ENCODE measurements at regions not wholly inside any gene's neighbourhood (a gene's known extent, or its start where the extent isn't known, plus 50 kb on each side); places are given as distances from the start of the nearest gene placed in this dataset.

DNA sequence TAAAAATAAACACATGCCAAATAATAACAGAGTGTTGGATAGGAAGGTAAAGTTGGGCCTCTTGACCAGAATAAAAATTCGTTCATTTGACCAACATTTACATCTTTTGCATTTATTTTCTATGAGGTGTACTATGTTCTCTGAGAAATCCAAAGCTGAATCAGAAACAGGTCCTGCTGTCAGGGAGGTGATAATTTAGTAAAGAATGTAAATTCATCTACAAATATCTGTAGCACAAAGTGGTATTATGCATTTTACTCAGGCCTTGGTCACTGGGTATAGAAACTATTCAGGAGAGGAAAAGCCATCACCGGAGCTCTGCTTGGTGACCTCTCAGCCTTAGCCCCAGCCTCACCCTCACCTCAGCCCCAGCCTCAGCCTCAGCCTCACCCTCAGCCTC lies 208.9 kb downstream of the SPP2 start:
- Histone ChIP-seq H3K27me3 (ENCODE audit: insufficient read depth, low read length) (no peaks in the 10 kb centered on the region), H2AFZ (ENCODE audit: low read length) (no peak overlapping the region), H3K23me2 (ENCODE audit: insufficient read length, low read depth, low read length, poor library complexity, severe bottlenecking) (no peaks in the 10 kb centered on the region), H3K4me2 (ENCODE audit: insufficient read depth, insufficient read length, low read length) (no peak overlapping the region), H2BK20ac (ENCODE audit: low read depth, low read length, poor library complexity, severe bottlenecking) (no peak overlapping the region), H3K18ac (ENCODE audit: insufficient read length, low read depth, low read length) (no peak overlapping the region), H3K14ac (ENCODE audit: insufficient read depth, low read length) (no peak overlapping the region), H3T11ph (ENCODE audit: low read length) (no peak overlapping the region), H4K91ac (ENCODE audit: insufficient read length, low read depth, low read length) (no peak overlapping the region), H3K4me1 (ENCODE audit: insufficient read depth, low read length) (no peaks in the 10 kb centered on the region), H2BK5ac (ENCODE audit: insufficient read length, low read length) (no peak overlapping the region), H2AK5ac (ENCODE audit: insufficient read length, low read length) (no peak overlapping the region), H4K5ac (ENCODE audit: insufficient read length, low read depth, low read length) (no peak overlapping the region), H3K56ac (ENCODE audit: insufficient read length, low read depth, low read length) (no peak overlapping the region), H3K79me1 (ENCODE audit: insufficient read depth, low read depth, low read length, poor library complexity, severe bottlenecking) (no peaks in the 10 kb centered on the region), H3K9me3 (ENCODE audit: control insufficient read depth, low read depth, low read length) (no peaks in the 10 kb centered on the region), H2BK120ac (ENCODE audit: low read depth, low read length, poor library complexity, severe bottlenecking) (no peak overlapping the region), H3K9ac (ENCODE audit: extremely low read depth, insufficient read length, low read length) (no peak overlapping the region), H3K79me2 (ENCODE audit: insufficient read depth, low read length) (no peaks in the 10 kb centered on the region), H3K27ac (ENCODE audit: insufficient read length, low read depth, low read length) (no peak overlapping the region), H2BK15ac (ENCODE audit: low read depth, low read length) (no peak overlapping the region), H4K8ac (replicated peaks; ENCODE audit: insufficient read length, low read depth, low read length) (no peak overlapping the region), H2BK12ac (ENCODE audit: insufficient read length, low read depth, low read length) (no peak overlapping the region), H4K20me1 (ENCODE audit: control insufficient read depth, insufficient read depth, insufficient read length) (no peaks in the 10 kb centered on the region), H3K4ac (ENCODE audit: low read depth, low read length) (no peak overlapping the region), H3K23ac (ENCODE audit: insufficient read length, low read depth, low read length) (no peak overlapping the region)
- TF ChIP-seq, protein P1, sequence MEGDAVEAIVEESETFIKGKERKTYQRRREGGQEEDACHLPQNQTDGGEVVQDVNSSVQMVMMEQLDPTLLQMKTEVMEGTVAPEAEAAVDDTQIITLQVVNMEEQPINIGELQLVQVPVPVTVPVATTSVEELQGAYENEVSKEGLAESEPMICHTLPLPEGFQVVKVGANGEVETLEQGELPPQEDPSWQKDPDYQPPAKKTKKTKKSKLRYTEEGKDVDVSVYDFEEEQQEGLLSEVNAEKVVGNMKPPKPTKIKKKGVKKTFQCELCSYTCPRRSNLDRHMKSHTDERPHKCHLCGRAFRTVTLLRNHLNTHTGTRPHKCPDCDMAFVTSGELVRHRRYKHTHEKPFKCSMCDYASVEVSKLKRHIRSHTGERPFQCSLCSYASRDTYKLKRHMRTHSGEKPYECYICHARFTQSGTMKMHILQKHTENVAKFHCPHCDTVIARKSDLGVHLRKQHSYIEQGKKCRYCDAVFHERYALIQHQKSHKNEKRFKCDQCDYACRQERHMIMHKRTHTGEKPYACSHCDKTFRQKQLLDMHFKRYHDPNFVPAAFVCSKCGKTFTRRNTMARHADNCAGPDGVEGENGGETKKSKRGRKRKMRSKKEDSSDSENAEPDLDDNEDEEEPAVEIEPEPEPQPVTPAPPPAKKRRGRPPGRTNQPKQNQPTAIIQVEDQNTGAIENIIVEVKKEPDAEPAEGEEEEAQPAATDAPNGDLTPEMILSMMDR (conservative IDR thresholded peaks at IDR 0.05) = no peak
- no peak overlapping the region for H3K27ac Mint-ChIP-seq
- DNase-seq = no peak
- H3K36me3 Mint-ChIP-seq (ENCODE audit: insufficient read depth in 1 of 3, low read depth in 3 of 3) = no peaks in the 10 kb centered on the region; a peak in 1 of 7 replicates
- WGBS (ENCODE audit: extremely low coverage, insufficient read length, low lambda C conversion rate) = no CpG with 5 or more reads among the region's 2 CpGs
- H3K4me1 Mint-ChIP-seq = peaks cover 7 to 15% of the 10 kb centered on the region in 2 experiments
- H3K9me3 Mint-ChIP-seq = no peaks in the 10 kb centered on the region; a peak in 1 of 5 replicates
- H3K27me3 Mint-ChIP-seq (ENCODE audit: low read depth) = no peaks in the 10 kb centered on the region; the same call in 1 of the 2 replicates
- no peak overlapping the region for H3K4me3 Mint-ChIP-seq

Data from H9 (cell line).